GM20431 (cell line): ENCODE measurements at regions not wholly inside any gene's neighbourhood (a gene's known extent, or its start where the extent isn't known, plus 50 kb on each side); places are given as distances from the start of the nearest gene placed in this dataset.
"Not testable (repeated sequence)": the region's sequence is repeated elsewhere in the genome, so short reads cannot be mapped to it uniquely, and the experiment has no call there.

Source experiments
- in situ Hi-C: fragments of 300-500 bp; cut with MseI, MboI; formaldehyde crosslinking; loops from one replicate; pipeline ENCODE4 v1.15.0; 2020; ENCODE audit warnings: low sequenced_read_pairs; ENCODE audit not compliant: unreplicated experiment

- in situ Hi-C loops, result no loop called here
Observed at GRCh38 chr12:131596115-131596514, 114.8 kb upstream of the SFSWAP start.

DNA sequence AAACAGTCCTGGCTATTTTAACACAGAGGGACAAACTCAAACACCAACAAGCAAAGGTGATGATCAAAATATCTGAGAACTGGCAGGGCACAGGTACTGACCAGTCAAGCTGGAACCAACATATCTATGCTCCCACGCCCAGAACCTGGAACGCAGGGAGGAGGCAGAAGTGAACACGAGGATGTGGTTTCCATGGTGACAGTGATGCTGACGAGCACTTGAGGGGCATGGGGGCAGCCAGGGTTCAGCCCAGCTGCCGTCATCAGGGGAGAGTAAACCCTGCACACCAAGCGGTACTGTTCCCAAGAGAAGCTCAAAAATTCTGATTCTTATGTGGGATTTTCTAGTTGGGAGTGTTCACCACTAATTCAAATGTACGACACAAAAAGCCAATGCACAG, 113.6 kb upstream of the SFSWAP start:
- in situ Hi-C loops, result no loop called here

GRCh38 chr12:131598717-131599116, 112.2 kb upstream of the SFSWAP start:
- in situ Hi-C loops, result no loop called here

GRCh38 chr12:131599190-131600159, 111.4 kb upstream of the SFSWAP start:
- in situ Hi-C loops, result no loop called here

DNA sequence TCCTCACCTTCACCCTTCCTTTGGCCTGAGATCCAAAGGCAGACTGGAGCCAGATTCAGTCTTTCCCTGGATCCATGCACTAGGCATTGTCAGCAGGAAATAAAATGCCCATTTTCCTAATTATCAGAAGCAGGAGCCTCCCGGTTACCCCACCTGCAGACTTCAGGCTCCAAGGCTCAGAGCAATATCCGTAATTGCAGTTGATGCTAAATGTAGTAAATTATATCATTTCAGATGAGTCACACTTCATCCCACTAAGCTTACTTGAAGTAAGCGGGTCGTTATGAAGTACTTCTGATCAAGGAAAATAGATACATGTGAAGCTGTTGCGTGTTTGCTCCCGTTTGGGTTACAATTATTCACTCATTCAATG, 110.7 kb upstream of the SFSWAP start:
- in situ Hi-C loops, result no loop called here

DNA sequence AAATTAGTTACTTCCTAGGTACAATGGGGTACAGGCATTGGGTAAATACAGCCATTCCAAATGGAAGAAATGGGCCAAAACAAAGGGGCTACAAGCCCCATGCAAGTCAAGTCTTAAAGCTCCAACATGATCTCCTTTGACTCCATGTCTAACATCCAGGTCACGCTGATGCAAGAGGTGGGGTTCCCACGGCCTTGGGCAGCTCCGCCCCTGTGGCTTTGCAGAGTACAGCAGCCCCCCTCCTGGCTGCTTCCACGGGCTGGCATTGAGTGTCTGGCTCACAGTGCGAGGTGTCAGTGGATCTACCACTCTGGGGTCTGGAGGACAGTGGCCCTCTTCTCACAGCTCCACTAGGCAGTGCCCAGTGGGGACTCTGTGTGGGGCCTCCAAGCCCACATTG, 109.4 kb upstream of the SFSWAP start:
- in situ Hi-C loops, result not testable (repeated sequence)

DNA sequence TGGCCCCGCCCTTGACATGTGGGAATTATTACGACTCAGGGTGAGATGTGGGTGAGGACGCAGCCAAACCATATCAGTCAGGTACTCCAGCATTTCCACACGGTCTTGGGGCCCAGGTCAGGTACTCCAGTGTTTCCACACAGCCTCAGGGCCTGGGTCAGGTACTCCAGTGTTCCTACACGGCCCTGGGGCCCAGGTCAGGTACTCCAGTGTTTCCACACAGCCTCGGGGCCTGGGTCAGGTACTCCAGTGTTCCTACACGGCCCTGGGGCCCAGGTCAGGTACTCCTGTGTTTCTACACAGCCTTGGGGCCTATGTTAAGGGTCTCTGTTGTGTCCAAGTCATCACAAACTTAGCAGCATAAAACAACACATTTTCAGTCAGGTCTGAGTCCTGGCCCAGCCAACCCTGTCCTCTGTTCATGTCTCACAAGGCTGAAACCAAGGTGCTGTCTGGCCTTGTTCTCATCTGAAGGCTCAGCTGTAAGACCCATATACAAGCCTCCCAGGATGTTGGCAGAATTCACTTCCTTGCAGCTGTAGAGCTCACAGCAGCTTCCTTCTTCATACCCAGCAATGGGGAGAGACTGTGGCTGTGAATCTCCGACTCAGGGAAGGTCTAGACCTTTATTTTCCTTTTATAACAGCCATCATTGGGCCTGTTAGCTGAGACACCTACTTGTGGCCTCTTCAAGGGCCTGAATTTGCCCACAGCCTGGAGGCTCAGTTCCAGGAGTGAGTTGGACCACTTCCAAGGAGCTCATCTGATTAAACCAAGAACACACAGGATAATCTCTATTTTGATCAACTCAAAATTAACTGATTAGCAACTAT, 107.6 kb upstream of the SFSWAP start:
- in situ Hi-C loops, result no loop called here

GRCh38 chr12:131603939-131604795, 106.7 kb upstream of the SFSWAP start:
- in situ Hi-C loops, result no loop called here

DNA sequence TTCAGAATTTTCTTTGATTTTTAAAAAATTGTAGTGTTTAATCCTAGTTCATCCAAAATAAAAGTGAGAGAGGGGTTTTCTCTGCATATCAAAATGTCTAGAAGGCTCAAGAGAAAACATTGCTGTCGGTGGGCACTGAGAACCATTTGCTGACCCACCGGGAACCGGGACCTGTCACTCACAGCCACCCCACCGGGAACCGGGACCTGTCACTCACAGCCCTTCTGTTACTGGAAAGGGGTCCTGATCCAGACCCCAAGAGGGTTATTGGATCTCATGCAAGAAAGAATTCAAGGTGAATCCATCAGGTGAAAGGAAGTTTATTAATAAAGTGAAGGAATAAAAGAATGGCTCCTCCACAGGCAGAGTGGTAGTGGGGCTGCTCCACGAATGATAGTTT, 106.0 kb upstream of the SFSWAP start:
- in situ Hi-C loops, result no loop called here

DNA sequence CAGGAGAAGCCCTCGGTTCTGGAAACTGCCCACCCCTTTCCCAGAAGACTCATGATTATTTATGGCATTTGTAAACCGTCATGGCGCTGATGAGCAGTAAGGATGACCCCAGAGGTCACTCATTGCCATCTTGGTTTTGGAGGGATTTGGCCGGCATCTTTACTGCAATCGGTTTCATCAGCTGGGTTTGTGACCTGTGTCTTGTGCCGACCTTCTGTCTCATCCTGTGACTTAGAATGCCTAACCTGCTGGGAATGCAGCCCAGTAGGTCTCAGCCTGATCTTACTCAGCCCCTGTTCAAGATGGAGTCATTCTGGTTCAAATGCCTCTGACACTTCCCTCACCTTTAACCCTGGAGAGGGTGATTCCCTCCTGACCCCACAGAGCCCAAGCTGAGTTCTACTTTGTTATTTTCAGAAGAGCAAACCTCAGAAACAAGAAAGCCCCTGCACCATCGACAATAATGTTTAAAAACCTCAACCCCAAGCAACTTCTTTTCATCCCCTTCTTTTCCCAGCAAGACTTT, 105.5 kb upstream of the SFSWAP start:
- in situ Hi-C loops, result no loop called here

GRCh38 chr12:131606218-131606901, 104.5 kb upstream of the SFSWAP start:
- in situ Hi-C loops, result no loop called here

DNA sequence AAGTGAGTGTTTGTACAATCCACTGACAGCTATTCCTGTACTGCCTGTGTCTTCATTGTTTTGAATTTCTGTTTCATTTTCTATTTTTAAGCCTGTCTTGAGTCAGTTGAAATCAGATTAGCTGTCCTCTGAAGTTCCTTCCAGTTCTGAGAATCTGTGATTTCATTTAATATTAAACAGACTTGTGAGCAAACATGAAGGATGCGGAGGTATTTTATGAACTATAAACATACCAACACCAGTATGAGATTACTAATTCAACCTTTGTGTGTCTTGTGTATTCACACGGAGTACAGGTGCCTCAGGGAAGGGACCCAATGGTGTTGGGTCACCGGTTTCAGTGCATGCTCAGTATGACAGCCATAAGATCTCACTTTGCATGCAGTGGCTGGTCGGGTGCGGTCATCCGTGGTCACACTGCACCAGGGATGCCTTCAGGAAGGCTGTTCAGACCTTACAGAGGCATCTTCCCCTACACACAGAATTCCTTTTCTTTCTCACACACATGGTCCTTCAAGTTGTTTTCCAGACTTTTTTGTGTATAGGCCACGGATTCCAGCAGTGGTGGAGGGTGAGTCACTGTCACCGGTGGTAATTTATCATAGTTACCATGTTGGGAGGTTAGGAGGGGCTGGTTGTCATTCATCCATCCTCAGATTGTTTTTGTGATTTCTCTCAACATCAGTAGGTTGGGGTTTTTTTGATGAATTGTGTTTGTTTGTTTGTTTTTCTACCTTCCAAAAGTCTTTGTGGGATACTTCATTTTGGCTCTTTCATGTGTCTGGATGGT, 103.0 kb upstream of the SFSWAP start:
- in situ Hi-C loops, result no loop called here

- in situ Hi-C loops, result no loop called here
Observed at GRCh38 chr12:131608740-131609690, 101.9 kb upstream of the SFSWAP start.

DNA sequence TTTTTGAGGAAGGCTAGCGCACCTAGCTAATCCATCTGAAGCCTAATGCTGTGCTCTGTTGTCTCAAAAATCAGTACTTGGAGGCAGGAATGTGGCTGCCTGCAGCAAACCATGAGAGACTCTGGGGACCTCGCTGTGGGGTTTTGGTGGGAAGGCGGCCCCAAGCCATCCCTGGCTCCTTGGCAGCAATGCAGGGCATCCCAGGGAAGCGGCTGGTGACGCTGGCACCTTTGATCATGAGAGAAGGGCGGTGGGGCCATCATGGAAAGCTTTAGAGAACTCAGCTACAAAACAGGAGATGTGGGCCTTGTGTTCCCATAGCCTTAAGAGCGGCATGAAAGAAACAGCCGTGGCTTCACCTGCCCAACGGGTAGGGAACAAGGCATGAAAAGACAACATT, 101.1 kb upstream of the SFSWAP start:
- in situ Hi-C loops, result no loop called here

DNA sequence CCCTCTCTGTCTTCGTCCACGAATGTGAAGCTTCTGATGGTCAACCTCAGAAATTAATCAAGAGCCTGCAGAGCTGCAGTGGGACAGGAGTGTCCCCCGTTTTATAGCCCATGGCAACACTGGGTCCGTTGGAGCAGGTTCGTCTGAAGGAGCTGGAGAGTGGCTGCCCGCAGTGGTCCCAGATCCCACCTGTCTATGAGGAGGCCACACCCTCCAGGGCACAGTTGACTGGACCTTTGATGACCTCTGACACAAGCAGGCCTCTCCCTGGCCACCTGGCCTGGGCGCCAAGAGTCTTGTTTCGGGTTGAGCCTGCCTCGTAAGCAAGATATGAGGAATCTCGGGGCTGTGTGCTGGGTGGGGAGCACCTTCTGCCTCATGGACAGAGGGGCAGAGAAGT, 100.7 kb upstream of the SFSWAP start:
- in situ Hi-C loops, result no loop called here

- in situ Hi-C loops, result no loop called here
Observed at GRCh38 chr12:131610891-131611290, 100.0 kb upstream of the SFSWAP start.

DNA sequence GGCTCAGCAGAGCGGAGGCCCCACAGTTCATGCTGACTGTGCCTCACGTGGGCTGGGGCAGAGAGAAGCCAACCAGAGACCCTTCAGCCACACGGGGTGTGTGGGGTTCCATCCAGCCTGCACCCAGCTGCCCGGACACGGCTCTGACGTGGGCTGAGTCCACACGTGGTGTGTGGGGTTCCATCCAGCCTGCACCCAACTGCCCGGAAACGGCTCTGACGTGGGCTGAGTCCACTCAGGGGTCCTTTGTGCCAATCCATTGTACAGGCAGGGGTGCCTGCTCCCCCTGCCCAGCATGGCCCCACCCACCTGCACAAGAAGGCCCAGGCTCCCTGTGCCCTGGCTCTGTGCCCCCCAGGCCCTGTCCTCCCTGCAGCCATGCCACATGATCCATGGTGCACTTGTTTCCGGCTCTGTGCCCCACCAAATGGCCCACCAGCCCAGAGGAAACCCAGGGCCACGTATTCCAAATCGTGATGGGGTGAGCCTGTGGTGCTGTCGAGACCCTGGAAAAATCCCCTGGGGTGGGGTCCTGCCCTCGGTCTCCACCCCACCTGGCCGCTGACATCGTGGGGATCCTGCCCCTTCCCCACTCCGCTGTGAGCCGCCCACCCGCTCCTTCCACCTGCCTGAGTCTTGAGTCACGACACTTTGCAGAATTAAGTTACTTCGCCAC, 99.3 kb upstream of the SFSWAP start:
- in situ Hi-C loops, result no loop called here
